ENCODE measurements at regions not wholly inside any gene's neighbourhood (a gene's known extent, or its start where the extent isn't known, plus 50 kb on each side); places are given as distances from the start of the nearest gene placed in this dataset.

- no peak for DNase-seq (ENCODE audit: low read depth in 2 of 3, low spot score in 1 of 3)
These were observed 1582.2 kb upstream of the ACVR2A start for GRCh38 chr2:146262606-146263005.

DNA sequence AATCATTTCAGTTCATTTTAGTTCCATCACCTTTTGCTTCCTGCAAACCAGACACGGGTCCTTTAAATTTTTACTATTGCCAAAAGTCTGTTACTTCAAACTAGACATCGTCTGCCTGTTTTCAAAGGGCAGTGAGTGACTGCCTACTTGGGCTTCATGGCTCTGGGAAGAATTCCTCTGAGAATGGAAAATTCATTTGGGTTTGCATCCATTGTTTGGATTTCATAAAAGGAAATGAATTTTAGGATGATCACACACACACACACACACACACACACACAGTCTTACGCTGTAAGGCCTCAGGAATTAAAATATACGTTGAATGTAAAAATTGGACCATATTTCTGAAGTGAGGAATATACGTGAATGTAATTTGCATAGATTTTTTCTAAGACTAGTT, 1584.3 kb upstream of the ACVR2A start:
- no peak for DNase-seq (ENCODE audit: low read depth in 2 of 3, low spot score in 1 of 3)

GRCh38 chr2:146259816-146260215, 1585.0 kb upstream of the ACVR2A start:
- no peak for DNase-seq (ENCODE audit: low read depth in 2 of 3, low spot score in 1 of 3)

DNA sequence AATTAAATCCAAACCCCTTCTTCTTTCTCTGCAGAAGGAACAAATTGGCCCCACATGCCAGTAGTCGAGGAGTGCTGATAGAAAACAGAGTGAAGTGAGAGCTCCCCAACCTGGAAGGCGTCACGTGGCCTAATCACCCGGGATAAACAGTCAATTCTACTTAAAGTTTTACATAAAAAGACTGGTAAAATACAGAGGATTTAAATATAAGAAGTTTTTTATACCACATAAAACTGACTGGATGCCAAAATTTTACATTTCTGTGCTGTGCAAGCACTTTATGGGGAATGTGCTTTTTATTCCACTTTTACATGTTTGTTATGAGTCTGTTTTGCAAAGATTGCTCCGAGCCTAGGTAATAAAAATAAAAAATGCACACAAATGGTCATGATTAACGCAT, 1586.8 kb upstream of the ACVR2A start:
- no peak for DNase-seq (ENCODE audit: low read depth in 2 of 3, low spot score in 1 of 3)

DNA sequence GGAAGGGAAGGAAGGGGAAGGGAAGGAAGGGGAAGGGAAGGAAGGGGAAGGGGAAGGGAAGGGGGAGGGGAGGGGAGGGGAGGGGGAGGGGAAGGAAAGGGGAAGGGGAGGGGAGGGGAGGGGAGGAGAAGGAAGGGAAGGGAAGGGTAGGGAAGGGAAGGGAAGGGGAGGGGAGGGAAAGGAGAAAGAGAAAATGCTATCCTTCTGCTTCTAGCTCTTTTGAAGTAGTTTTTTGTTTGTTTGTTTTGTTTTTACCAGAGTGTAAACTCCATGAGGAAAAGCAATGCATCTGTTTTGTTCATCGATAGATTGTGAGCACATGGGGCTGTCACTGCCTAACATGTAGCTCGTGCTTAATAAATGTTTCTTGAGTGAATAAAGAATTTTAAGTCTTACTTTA, 1592.7 kb upstream of the ACVR2A start:
- DNase-seq (ENCODE audit: low read depth in 2 of 3, low spot score in 1 of 3): no peak

DNA sequence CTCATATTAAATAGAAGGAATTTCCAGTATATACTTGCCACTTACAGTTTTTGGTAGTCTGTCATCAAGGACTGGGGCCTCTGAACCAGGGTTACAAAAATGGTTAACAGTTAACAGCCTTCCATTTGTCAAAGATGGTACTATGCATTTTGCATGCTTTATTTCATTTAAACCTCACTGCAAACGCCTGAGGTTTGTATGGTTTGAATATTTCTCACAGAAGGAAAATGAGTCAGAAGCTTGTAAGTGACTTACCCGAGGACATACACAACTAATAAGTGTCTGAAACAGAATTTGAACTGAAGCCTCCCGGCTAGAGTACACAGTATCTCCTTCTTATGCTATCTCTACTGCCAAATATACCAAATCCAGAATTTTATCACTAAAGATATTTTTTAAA, 1593.5 kb upstream of the ACVR2A start:
- no peak for DNase-seq (ENCODE audit: low read depth in 2 of 3, low spot score in 1 of 3)

DNA sequence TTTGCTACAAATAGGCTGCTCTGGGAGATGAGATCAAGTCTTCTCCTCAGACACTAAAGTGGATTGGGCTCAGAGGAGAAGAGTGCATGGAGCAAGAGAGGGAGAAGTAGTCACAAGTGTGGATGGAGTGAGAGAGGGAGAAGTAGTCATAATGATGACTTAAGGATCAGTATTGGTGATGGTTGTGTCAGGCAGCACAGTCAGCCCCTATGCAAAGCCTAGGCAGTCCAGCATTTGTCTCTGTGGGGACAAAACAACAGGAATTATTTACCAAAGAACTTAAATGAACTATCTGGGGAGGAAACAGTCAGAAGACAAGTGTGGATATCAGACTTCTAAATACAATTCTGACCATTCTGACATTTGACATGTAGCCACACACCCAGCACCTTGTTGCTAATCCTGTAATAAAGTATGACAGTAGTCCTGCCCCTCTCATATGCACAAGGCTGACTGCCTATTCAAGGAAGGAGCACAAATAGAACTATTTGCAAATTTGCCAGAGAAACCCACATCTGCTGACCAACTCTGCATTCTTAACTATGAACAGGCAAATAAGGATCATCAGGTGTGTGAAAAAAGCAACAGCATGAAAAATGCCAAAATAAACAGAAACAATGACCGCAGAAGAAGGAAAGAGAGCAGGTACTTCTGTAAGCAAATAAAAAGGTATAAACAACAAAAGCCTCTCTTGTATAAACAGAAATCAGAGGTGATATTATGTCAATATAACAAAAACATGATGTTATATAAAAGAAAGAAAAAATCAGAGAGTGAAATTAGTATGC, 1597.9 kb upstream of the ACVR2A start:
- no peak for DNase-seq (ENCODE audit: low read depth in 2 of 3, low spot score in 1 of 3)

- no peak for DNase-seq (ENCODE audit: low read depth in 2 of 3, low spot score in 1 of 3)
These were observed 1598.7 kb upstream of the ACVR2A start for GRCh38 chr2:146246002-146246735.

DNA sequence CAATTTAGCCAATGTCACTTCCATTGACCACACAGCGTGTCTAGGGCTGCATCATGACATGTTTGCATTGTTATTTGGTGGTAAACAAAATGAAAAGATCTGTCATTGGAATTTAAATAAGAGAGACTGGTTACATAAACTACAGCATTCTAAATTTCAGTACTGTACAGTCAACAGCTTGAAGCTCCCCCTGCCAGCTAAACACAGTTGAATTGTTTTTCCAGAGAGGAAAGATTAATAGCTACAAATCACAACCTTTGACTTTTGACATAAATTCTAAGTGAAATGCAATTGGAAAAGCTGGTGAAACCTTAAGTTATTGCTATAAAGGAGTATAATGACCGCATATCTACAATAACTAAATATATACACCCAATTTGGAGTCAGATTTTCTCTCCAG, 1600.0 kb upstream of the ACVR2A start:
- DNase-seq (ENCODE audit: low read depth in 2 of 3, low spot score in 1 of 3): no peak

DNA sequence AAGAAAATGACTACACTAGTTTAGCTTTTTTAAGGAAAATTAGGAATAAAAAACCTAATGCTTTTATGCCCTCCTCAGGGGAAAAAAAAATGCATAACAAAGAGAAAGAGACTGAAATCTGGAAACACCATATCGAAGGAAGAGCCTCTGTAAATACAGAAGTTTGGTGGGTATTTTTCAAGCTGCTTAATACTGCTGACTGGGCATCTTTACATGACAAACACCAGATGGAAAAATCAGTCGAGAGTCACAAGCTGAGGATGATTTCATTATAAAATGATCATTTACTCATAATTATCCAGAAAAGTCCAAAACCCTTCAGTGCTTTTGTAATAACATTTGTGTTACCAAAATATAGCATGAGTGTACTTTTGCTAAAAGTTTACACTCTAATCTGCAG, 1600.7 kb upstream of the ACVR2A start:
- no peak for DNase-seq (ENCODE audit: low read depth in 2 of 3, low spot score in 1 of 3)

DNA sequence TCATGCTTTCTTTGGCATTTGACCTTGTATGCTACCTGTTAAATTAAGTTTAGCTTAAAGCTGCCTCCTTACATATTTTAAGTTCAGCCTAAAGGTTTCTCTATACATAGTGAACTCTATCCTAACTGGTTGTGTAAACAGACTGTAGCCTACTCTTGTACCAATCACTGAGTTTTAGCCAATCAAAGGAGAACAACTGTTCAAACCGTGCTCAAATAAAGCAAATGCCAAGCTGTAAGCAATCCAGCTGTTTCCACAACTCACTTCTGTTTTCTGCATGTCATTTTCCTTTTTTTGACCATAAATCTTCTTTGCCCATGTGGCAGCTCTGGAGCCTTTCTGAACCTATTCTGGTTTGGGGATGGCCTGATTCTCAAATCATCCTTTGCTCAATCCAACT, 1603.8 kb upstream of the ACVR2A start:
- DNase-seq (ENCODE audit: low read depth in 2 of 3, low spot score in 1 of 3): no peak

GRCh38 chr2:146240391-146240790, 1604.4 kb upstream of the ACVR2A start:
- no peak for DNase-seq (ENCODE audit: low read depth in 2 of 3, low spot score in 1 of 3)

GRCh38 chr2:146239392-146240135, 1605.3 kb upstream of the ACVR2A start:
- DNase-seq (ENCODE audit: low read depth in 2 of 3, low spot score in 1 of 3): no peak

- no peak for DNase-seq (ENCODE audit: low read depth in 2 of 3, low spot score in 1 of 3)
These were observed 1606.4 kb upstream of the ACVR2A start for GRCh38 chr2:146238254-146238966.

GRCh38 chr2:146235158-146235557, 1609.7 kb upstream of the ACVR2A start:
- DNase-seq (ENCODE audit: low read depth in 2 of 3, low spot score in 1 of 3): no peak

DNA sequence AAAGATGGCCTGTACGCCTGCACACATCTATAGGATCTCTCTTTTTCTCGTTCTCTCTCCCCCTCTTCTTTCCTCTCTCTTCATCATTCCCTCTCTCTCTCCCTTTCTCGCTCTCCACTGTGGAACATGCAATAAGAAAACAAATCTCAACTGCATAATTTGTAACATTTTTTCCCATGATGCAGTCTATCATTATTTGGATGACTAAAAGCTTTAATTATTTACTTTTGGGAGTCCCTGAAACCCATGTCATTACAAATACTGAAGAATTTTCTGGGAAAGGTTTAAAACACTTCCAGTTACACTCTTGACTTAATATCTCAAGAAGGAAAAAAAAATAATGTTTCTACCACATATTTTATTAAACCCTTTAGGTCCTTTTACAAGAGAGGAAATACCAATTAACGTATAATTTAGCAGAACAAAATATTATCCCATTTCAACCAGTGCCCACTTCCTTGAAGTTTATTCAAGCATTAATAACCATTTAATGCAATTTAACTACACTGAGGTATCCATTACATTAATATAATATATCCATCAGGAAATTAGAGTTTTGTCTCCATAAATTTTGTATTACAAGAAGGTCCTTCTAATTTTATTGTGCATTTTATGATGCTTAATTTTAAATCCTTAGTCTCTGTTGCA, 1615.2 kb upstream of the ACVR2A start:
- no peak for DNase-seq (ENCODE audit: low read depth in 2 of 3, low spot score in 1 of 3)

DNA sequence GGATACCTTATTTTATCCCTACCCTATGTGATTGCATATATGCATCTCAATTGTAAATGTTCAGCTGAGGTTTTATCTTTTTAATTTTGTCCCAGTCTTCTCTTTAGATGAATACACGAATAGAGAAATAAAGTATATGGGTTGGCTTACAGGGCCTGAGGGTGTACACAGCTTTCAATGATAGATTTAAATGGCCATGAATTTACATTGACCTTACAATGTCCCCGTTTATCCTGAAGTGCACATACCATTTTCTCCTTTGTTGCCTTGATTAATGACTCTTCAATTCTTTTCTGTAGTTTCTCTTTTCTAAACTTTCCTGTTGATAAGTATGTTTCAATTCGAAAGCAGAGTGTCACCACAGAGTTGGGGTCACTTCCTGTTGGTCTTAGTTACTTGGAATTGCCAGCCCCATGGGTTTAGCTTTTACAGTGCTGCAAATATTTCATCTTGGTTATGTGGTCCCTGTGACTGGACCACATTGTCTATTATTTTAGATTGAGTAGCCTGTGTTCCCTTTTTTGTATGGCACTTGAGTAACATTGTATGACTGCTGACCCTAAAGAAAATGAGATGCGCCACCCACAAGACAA, 1616.3 kb upstream of the ACVR2A start:
- no peak for DNase-seq (ENCODE audit: low read depth in 2 of 3, low spot score in 1 of 3)

DNA sequence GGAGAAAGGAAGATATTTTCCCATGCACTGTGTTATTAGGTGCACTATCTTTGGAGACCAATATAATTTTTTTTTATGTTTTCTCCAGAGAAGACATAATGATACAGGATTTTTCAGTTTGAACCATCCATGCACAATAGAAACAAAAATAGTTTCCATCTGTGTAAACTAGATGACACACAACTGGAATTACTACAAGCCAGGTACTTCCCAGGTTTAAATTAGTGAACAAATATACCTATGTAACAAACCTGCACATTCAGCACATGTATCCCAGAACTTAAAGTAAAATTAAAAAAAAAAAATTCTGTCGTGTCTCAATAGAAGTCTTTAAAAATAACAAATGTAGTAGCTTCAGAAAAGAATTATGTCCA, 1616.8 kb upstream of the ACVR2A start:
- DNase-seq (ENCODE audit: low read depth in 2 of 3, low spot score in 1 of 3): no peak

DNA sequence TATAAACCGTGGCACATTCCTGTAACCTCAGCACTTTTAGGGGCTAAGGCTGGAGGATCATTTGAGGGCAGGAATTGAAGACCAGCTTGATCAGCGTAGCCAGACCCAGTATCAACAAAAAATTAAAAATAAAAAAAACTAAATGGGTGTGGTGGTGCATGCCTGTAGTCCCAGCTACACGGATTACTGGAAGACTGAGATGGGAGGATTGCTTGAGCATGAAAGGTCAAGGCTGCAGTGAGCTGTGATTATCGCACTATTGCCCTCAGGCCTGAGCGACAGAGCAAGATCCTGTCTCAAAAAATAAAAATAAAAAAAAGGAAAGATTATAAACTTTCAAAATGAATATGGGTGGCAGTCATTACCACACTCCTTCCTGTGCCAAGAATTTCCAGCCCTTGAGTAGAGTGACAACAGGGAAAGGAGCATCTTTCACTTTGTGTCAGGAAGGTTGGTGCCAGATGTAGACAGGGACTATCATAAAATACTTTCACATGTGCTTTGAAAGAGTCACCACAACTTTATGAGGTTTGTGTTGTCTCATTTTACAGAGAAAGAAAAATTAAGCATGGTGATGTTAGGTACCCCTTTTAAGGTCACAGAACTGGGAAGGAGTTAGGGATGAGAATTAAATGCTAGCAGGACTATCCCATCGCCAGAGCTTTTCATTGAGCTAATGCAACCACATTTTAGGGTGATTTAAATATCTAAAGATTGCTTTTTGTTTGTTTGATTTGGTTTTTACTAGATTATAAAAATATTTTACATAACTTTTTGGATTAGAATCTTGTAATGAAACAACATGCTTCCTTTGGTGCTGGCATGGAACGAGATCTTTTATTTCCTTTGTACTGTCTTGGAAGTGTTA, 1617.4 kb upstream of the ACVR2A start:
- DNase-seq (ENCODE audit: low read depth in 2 of 3, low spot score in 1 of 3): no peak

DNA sequence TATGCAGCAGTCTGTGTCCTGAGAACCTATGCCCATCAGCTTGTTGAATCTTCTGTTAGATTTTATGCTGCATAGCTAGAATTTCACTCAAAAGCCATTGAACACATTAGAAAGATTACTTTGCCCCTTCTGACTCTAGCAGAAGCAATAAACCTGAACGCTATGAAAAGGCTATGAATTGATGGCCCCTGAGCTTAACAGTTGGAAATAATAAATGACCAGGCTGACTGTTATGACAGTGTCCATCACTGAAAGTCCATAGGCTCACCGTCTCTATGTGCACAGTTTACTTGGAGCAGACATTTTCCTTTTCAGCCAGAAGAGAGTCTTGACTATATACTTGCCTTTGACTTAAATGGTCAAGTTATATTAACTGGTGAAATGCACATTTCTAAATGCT, 1618.8 kb upstream of the ACVR2A start:
- no peak for DNase-seq (ENCODE audit: low read depth in 2 of 3, low spot score in 1 of 3)

All from stimulated activated CD4-positive, alpha-beta T cell treated with anti-CD3 and anti-CD28 coated beads, Interleukin-12 subunit alpha, Interleukin-12 subunit beta, amount 100 ng/mL, for 48 hours (primary cell).